ENCODE measurements at regions not wholly inside any gene's neighbourhood (a gene's known extent, or its start where the extent isn't known, plus 50 kb on each side); places are given as distances from the start of the nearest gene placed in this dataset.

DNA sequence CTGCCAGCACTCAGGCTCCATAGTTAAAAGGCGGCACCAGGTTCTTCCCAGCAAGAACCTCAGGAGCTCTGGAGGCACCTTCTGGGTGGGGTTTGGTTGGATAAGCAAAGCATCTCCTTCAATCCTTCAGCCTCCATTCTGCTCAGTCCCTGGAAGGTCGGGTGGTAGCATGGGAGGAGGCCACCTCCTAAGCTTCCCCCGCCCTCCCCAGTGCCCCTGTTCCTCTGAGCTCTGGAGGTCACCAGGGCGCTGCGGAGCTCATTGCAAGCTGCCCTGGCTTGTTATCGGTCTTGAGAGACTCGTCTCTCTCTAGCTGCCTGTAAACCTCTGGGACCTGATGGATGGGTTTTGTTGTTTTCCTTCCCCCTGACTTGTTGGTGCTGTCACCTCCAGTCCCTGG, 124.8 kb downstream of the RPLP1 start:
- DNase-seq: no peak

DNA sequence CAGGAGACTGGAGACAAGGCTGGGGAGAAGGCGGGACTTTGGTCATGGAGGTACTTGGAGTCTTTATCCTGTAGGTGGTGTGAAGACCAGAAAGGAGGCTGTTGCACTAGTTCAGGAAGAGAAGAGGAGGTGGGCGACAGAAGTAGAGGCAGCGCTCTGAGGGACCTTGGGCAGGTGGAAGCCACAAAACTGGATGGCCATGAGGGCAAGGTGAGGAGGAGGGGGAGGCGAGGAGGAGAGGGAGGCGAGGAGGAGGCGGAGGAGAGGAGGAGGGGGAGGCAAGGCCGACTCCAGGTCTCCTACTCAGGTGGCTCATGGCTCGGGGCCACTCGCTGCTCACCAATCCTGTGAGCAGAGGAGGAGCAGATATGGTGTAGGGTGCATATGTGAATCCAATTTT, 125.6 kb downstream of the RPLP1 start:
- no peak for DNase-seq

DNA sequence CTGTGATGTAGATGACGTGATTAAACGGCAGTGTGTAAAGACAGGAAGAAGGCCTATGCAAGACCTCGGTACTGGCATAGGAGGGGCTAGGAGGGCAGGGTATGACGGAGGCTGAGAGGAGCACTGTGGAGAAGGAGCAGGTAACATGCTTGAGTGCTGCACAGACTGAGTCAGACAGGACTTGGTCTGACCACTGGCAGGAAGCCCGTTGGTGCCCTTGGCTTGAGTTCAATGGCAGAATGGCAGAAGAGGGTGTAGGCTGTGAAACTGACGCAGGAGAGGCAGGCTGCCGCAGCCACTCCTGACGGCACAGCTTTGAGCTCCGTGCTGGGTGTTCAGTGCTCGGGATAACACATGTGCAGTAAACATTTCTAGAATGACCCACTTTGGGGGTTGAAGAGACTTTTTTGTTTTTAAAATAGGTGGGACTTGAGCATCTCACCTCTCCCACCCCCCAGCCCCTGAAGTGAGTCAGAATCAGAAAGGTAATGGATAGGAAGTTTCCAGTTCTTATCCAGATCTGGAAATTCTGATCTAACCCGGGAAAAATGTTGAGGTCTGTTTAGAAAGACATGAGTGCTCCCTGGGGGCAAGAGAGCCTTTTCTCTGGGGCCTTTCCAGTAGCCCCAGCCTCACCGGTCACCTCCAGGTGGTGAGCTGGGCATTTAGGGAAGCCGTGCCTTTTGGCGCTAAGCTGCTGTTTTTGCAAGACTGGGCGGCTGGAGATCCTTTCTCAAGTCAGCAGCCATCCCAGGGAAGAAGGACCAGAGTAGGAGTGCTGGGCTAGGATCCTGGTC, 126.4 kb downstream of the RPLP1 start:
- DNase-seq: no peak

DNA sequence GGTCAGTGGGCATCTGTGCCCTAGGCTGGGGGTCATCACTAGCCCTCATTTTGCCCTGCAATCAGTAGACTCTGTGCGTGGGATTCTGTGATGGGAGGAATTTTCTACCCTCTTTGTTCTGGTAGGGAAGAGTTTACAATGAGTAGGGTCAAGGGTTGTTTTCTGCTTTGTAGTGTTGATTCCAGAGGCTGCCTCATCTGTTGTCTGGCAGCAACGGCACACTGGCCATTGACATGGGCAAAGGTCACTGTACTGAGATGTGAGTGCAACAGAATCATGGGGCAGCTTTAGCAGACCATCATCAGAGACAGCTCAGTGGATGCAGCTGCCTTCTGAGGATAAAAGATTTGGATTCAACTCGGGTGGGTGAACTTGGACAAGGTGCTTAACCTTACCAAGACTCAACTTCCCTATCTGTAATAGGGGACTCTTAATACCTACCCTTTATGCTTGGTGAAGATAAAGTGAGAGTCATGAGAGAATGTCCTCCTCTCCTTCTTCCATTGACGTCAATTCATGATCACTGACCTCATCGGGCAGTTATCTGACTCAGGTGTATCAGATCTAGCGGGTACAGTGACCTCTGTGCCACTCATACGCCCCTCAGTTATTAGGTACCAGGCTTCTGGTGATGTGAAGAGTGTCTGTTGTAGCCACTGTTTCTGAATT, 127.5 kb downstream of the RPLP1 start:
- DNase-seq: no peak

DNA sequence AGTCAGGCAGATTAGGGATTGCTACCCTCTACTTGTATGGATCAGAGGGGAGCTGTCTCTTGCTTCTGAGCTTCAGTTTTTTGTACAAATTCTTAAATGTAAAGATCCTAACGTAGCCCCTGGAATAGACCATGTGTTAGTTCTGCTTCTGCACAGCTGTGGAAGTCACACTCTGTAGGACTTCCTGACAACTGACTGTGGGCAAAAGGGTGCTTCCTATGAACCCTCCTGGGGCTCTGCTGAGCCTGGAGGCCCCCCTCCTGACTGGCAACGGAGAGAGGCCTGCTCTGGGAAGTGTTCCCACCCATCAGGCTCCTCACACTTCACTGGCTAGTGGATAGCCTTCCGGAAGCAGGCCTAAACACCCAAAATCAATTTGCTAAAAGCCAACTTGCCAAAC, 131.0 kb downstream of the RPLP1 start:
- no peak for DNase-seq

DNA sequence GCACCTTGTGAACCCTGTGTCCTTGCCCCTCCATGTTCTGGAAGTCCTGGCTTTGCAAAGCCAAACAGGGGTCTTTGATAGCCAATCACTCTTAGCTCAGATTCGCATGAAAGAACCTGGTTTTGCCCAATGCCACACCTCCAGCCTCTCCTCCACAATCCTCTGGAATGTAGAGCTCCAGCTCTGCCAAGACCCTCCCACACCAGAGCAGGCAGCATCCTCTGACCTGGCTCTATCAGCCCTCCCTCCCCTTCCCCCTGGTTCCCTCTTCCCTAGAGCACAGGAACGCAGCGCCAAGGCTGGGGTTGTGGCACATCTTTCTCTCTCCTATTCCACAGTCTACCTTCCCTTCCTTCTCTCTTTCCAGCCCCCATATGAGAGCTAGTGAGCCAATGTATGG, 133.3 kb downstream of the RPLP1 start:
- DNase-seq: no peak

DNA sequence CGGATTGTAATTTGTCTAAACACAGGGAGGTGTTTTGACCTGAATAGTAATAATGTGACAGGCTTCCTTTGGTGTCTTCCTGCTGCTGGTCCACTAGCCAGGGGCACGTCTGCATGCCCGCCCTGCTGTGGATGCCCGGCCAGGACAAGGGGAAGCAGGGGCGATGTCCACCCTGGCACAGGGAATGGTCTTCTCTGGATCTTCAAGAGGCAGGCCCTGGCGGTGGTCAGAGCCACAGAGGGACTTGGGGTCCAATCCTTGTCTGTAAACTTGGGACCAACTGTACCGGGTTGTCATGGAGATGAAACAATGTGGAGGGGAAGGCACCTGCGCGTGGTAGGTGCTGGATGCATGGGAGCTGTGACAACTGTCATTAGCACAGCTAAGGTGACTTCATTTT, 134.1 kb downstream of the RPLP1 start:
- DNase-seq: no peak

DNA sequence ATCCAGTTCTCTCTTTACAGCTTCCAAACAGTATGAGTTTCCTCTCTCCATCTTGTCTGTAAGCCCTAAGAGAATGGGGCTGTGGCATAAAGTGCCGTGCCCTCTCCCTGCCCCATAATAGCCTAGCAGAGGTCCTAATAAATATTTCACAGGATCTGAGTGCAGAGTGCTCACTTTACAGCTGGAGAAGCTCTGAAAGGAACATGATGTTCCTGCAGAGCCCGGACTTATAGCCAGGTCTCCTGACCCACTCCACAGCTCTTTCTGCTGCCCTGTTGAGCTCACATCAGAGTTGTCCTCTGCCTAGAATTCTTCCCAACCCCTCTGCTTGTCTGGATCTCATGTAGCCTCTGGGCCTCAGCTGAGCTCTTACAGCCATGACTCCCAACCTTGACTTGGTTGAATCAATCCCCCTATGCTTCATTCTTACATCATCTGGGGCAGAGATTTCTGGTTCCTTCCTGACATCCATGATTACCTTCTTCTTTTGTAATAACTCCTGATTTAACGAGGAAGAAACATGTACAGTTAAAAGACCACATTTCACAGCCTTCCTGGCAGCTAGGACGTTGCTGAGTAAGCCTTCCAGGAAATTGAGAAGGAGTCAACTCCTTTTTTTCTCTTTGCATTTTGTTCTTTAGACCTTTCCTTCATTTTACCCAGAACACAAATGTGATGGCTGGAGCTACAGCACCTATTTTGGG, 135.3 kb downstream of the RPLP1 start:
- no peak for DNase-seq

DNA sequence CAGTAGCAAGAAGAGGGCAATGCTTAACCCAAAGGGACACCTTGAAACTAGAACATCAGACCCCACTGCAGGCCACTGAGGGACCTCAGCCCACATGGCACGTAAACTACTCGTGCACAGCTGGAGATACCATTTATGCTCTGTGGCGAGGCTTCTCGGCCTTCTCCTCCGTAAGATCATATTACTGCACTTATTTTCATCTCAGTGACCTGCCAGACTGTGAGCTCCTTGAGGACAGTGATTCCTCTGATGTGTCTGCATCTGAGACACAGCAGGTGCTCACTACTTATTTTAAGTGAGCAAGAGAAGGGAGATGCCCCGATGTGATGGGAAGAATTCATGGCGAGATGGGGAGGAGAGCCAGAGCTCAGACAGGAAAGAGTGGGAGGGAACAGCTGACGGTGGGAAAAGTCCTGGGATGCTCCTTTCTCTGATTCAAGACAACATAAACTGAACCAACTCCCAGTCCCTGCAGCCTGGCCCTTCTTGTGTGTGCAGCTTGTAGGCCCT, 137.6 kb downstream of the RPLP1 start:
- no peak for DNase-seq

DNA sequence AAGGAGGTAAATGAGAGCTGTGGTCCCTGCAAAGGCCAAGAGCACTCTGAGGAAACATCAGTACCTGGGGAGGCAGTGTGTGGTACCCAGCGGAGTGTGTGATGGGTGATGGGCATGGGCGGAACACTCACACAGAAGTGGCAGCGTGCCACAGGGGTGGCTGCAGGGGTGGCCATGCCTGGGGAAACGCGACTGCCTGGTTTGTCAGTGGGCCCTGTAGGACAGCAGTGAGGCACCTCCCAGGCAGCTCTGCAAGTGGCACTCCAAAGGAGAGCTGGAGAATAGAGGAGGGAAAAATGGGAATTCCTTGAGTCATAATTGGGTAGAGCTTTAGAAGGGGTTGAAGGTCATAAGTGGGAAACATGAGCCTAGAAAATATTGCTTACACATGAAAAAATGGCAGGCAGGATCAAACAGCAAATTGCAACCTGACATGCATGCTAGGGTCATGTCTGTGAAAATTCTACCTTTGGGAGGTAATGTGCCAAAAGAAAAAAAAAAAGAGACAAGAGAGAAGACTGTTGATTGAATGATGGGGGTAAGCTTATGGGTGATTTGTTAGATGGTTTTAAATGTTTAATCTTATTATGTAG, 138.4 kb downstream of the RPLP1 start:
- DNase-seq: no peak

DNA sequence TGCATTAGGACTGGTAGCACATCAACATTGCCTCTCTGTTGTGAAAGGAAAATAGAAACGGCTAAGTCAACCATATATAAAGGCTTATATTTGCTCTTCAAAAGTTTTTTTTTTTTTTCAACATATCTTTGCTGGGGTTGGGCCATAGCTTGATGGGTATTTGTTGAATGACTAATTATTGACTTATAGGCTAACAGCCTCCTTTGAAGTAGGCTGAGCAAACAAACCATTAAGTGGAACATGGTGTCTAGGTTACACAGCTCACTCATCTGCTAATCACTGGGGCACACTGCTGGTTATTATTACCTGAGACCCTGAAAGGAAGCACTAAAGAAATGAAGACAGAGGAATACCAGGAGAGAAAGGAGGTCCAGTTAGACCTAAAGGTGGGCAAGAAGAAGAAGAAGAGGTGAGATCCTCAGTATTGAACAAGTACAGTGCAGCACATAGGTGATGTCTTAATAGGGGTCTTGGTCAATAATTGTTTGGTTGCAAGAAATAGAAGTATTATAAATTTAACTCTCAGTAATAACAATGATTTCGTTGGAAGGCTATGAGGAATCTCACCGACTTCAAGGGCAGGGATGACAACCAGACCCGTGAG, 139.4 kb downstream of the RPLP1 start:
- DNase-seq: no peak

DNA sequence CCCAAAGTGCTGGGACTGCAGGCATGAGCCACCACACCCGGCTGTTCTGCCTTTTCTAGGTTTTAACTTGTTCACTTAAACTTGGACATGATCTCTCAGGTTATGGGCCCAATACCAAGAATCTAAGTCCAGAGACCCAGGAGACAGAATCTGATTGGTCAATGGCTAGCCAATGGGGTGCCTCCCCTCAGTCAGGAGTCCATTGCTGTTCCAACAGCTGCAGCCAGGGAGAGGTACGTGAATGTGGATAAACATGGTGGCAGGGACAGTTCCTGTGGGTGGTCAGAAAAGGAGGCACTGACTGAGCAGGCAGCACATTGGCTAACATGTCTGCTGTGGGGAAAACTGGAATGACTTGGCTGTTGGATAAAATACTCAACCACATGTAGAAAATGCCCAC, 140.3 kb downstream of the RPLP1 start:
- DNase-seq: no peak

DNA sequence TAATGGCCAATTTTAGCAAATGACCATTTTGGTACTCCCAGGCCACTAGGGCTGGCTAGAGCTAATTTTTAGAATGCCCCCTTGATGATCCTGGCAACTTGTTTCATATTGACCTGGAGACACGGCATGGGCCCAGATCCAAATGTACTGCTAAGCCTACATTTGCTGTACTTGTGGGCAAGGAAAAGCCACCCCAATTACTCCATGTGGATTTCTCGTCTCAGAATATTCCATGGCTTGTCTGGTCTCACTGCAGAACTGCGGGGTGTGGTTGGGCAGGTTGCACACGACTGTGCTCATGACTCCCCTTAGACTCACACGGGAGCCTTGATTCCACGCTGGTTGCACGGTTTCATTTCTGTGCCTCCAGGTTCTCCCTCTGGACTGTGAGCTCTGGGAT, 140.9 kb downstream of the RPLP1 start:
- no peak for DNase-seq

DNA sequence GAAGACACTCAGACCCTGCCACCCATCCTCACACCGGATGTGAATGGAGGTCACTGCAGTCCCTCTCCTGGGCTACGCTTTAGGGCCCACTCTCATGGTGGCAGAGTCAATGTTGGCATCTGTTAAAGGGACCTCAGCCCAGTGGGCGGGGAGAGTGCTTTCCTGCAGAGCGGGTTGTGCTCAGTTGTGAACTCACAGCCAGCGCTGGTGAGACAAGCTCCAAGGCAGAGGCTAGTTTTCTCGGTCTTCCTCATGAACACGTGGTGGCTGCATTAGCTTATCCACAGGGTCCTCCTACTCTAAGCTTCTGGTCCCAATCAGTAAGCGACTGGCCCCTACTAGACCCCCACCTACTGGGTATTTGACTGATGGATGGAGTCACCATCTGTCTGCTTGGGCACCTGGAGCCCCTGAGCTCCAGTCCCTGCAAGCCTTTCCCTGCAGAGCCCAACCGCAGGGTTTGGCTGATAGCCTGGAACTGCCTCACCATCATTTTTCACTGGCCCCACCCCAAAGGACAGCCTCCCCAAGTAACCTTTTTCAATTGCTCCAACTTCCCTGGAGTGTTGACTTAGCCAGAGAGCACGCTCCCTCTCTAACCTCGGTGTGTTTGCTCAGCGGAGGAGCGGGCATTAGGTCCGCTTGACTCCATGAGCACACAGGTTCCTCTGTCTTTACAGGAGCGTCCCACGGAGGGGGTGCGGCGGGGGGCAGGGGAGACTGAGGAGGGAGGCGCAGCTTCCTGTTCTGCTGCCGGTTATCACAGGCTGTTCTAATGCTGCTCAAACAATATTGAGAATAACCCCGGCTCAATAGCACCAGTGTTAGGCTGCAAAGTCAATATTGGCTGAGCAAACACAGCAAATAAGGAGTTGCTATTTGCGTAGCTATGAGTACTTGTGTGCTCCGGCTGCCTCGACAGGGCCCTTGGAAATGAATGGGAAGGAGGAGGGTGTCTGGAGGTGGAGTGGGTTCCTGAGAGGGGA, 141.7 kb downstream of the RPLP1 start:
- peak; percentile 19 for DNase-seq

DNA sequence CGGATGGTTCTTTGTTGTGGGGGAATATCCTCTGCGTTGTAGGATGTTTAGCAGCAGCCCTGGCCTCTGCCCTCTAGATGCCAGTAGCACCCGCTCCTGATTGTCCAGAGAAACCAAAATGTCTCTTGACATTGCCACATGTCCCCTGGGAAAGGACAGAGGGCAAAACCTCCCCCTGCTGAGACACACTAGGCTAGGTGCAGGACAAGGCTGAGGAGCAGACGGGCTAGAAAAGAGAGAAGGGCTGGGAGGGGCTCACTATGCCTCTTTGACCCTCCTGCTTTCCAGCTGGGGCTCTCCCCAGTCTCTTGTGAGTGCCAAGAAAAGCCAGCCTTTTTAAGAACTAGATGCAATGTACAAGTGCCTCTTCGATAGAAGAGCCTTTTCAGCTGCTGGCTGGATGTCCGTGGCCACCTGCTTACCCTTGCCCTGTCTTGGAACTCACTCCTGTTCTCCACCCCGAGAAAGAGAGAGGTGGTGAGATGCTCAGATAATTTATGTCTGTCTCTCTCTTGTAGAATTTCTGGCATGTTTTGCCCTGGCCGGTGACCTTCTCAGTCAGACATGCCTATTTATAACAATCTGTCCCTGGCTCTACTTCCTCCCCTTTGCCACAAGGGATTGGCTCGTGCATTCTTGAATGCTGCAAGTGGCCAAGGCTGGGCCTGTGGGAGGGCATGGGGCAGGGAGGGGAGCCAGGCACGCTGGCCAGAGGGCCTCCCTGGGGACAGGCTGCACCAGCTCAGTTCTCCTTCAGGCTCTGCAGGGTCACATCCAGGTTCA, 142.6 kb downstream of the RPLP1 start:
- no peak for DNase-seq

DNA sequence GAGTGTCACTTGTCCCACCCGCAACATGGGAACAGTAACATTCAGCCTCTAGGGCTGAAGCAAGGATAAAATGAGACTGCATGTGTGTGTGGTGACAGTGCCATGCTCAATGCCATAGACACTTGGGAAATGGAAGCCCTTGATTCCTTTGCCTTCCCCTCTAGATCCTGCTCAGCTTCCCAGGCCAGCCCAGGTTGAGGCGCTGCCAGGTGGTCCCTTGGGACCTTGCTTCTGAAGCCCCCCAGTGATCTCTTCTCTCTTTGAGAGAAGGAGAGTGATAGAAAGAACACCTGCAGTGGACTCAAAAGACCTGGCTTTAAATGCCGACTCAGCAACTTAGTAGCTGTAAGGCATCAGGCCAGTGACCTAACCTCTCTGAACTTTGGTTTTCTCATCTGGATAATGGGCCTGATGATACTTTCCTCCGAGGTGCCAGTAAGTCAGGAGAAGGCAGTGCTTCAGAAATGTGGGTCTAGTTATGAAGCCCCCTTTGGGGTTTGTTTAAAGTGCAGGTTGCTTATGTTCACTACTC, 144.5 kb downstream of the RPLP1 start:
- no peak for DNase-seq

DNA sequence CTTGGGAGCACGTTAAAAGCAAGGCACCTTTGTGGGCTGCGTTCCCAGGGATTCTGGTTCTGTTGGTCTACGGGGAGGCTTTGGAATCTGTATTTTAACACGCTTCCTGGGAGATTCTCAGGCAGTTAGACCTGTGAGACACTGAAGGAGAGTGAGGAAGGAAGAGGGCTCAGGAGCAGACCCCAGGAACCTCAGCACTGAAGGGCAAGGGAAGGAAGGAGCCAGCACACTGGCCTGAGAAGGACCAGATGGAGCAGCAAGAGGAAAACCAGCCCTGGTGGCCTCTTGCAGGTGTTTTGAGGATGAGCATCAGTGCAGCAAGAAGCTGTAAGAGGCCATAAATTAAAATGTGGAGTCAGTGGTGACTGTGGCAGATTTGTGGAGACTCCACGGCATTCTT, 146.7 kb downstream of the RPLP1 start:
- no peak for DNase-seq

DNA sequence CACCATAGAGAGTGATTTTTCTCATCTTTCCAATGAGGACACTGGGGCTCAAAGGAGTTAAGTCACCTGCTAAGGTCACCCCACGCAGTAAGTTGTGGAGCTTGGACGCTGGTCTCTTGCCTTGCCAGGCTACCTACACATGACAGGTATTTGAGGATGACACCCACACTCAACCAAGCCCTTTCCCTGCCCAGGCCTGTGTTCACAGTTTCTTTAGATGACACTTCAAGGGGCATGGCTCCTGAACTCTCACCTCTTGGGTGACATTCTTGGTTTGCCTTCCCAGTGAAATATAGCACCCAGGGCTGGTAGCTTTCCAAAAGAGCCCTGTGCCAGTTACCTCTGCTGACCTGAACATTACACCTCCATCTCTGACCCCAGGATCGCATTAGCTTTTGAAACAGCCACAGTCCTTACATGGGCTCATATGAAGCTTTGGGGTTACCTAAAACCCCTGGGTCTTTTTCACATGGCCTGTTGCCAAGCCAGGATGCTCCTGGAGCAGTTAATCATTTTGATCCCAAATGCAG, 148.0 kb downstream of the RPLP1 start:
- no peak for DNase-seq

DNA sequence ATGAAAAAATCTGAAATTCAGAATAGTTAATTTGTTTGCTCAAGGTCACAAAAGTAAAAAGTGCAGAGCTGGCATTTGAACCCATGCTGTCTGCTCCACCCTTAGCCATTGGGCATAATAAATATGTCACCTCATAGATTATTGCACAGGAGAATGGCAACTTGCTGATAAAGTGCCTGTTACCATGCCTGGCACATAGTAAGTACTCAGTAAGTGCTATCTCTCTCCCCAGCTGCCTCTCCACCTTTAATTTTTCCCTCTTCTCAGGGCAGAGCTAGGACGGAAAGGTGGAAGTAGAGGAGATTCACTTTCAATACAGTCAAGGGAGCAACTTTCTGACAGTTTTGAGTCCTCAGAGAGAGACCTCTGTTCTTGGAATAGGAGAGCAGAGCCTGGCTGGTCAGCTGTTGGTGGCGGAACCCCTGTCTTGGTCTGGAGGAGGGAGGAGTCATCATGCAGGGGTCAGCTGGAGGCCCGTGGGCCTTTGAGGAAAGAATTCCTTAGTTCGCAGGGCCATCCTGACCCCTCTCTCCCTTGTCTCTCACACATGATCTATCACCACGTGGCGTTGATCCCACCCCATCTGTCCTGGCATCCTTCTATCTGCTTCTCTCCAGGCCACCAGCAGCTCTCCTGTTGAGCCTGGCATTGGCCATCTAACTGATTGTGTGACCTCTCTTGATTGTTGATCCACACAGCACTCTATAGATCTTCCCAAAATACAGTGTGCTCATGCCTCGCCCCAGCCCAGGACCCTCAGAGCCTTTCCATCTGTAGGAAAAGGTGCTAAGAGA, 149.3 kb downstream of the RPLP1 start:
- no peak for DNase-seq

DNA sequence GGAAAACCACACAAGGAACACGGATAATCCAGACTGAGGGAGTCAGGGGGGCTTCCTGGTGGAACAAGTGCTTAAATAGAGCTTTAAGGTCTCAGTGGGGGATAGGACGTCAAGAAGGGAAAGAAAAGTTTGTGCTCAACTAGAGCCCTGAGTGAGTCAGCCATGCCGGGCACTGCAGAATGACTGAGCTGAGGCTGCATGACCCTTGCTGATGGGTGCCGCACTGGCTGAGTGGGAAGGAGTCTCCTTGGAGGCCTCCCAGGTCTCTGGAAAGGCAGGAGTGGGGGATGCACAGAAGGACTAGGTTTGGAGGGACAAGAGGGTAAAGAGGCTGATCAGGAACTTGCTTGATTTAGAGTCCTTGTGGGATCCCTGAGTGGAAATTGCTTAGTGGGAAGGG, 150.3 kb downstream of the RPLP1 start:
- DNase-seq: no peak
